Testis (tissue), 2 donors: ENCODE measurements at regions not wholly inside any gene's neighbourhood (a gene's known extent, or its start where the extent isn't known, plus 50 kb on each side); places are given as distances from the start of the nearest gene placed in this dataset.

Experiments
- POLR2A ChIP-seq: fragments of 450-650 bp; IDR thresholded peaks from one replicate; pipeline ENCODE4 v1.6.1; 2017; ENCODE audit warnings: antibody characterized with exemption, mild to moderate bottlenecking, moderate library complexity
- TF ChIP-seq, protein P1 (sequence below), 3 experiments: fragments of 450-650 bp in 2 of 3; fragments of 200-600 bp in 1 of 3; sonication (generic) in 1 of 3; IDR thresholded peaks; one replicate each; pipeline ENCODE4 v1.5.1; 2016 to 2019; ENCODE audit warnings: antibody characterized with exemption in 3 of 3, mild to moderate bottlenecking in 2 of 3, moderate library complexity in 1 of 3

DNA sequence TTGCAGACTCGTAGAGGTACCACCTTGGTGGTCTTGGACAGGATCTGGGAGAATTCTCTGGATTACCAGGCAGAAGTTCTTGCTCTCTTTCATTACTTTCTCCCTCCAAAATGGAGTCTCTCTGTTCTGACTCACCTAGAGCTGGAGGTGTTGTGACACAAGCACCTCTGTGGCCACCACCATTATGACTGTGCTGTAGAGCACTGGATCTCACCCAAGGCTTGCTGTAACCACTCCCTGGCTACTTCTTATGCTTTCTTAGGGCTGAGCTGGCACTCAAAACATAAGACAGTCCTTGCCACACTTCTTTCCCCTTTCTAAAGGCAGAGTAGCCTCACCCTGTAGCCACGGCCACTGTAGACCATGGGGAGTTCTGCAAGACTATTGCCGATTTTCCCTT is 296.6 kb upstream of the DIPK2B start:
- TF ChIP-seq, protein P1, sequence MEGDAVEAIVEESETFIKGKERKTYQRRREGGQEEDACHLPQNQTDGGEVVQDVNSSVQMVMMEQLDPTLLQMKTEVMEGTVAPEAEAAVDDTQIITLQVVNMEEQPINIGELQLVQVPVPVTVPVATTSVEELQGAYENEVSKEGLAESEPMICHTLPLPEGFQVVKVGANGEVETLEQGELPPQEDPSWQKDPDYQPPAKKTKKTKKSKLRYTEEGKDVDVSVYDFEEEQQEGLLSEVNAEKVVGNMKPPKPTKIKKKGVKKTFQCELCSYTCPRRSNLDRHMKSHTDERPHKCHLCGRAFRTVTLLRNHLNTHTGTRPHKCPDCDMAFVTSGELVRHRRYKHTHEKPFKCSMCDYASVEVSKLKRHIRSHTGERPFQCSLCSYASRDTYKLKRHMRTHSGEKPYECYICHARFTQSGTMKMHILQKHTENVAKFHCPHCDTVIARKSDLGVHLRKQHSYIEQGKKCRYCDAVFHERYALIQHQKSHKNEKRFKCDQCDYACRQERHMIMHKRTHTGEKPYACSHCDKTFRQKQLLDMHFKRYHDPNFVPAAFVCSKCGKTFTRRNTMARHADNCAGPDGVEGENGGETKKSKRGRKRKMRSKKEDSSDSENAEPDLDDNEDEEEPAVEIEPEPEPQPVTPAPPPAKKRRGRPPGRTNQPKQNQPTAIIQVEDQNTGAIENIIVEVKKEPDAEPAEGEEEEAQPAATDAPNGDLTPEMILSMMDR (IDR thresholded peaks at IDR 0.05): no peak
- TF ChIP-seq POLR2A: no peak
